Endothelial cell of umbilical vein (primary cell): ENCODE measurements at regions not wholly inside any gene's neighbourhood (a gene's known extent, or its start where the extent isn't known, plus 50 kb on each side); places are given as distances from the start of the nearest gene placed in this dataset.

Source experiments
- BruUV-seq: library from RNA; stranded (reverse); fragments of 400-500 nt; replicated peaks from 2 replicates; lab custom pipeline; 2021; lab: Mats Ljungman, UMichigan
- CTCF ChIA-PET: fragments of 300-600, 350-600 bp; sonication (Branson Sonifier 250); formaldehyde crosslinking; loops from one replicate; lab custom pipeline; 2021; ENCODE audit warnings: antibody characterized with exemption, inconsistent platforms; lab: Charles Lee
- POLR2A ChIA-PET: fragments of 300-600, 350-600 bp; sonication (Branson Sonifier 250); formaldehyde crosslinking; loops from one replicate; lab custom pipeline; 2021; ENCODE audit warnings: antibody characterized with exemption, inconsistent platforms; lab: Charles Lee
- DNase-seq: peaks from one replicate; pipeline ENCODE4 v3.0.0-alpha.2; 2011; ENCODE audit warnings: low read depth, low spot score
- FAIRE-seq: peaks from 2 replicates; lab custom pipeline; 2011; peaks lifted over from hg19 to GRCh38; lab: Jason Lieb, UNC
- H2AFZ ChIP-seq: 2 replicates; pipeline ENCODE4 v1.6.0; 2012; ENCODE audit warnings: low read depth, low read length, control low read depth, inconsistent platforms
- H3K27ac ChIP-seq: 2 replicates; pipeline ENCODE4 v1.5.1; 2011; ENCODE audit warnings: low read depth, mild to moderate bottlenecking, control low read depth, low read length, moderate library complexity; ENCODE audit not compliant: insufficient read depth
- H3K27me3 ChIP-seq, 2 experiments: 2 replicates each; pipeline versions ENCODE4 v1.6.0 to v1.6.1; 2011; ENCODE audit warnings: low read length in 2 of 2, mixed read lengths in 1 of 2; ENCODE audit not compliant: control insufficient read depth in 2 of 2, insufficient read depth in 2 of 2
- H3K36me3 ChIP-seq, 2 experiments: 2 replicates in 1 of 2; 3 replicates in 1 of 2; pipeline ENCODE4 v1.5.1; 2011; ENCODE audit warnings: low read length in 2 of 2, mild to moderate bottlenecking in 1 of 2, moderate library complexity in 1 of 2; ENCODE audit not compliant: control insufficient read depth in 2 of 2, insufficient read depth in 2 of 2; ENCODE audit errors: extremely low read depth in 1 of 2
- H3K4me1 ChIP-seq: 3 replicates; pipeline ENCODE4 v1.5.1; 2011; ENCODE audit warnings: mild to moderate bottlenecking, low read length; ENCODE audit not compliant: control insufficient read depth, insufficient read depth; ENCODE audit errors: extremely low read depth
- H3K4me2 ChIP-seq: 2 replicates; pipeline ENCODE4 v1.6.1; 2011; ENCODE audit warnings: low read length, control low read depth, mixed read lengths; ENCODE audit not compliant: insufficient read depth
- H3K4me3 ChIP-seq, 3 experiments: fragments of 200-600 bp in 1 of 3; sonication (generic), shearing (Covaris generic) in 1 of 3; replicated peaks in 1 of 3; 2 replicates each; pipeline ENCODE4 v1.5.1; 2011 to 2016; ENCODE audit warnings: control low read depth in 3 of 3, low read length in 3 of 3, mild to moderate bottlenecking in 2 of 3, inconsistent platforms in 1 of 3, low read depth in 1 of 3, moderate library complexity in 1 of 3; ENCODE audit not compliant: insufficient read depth in 1 of 3
- H3K79me2 ChIP-seq: 2 replicates; pipeline ENCODE4 v1.6.0; 2012; ENCODE audit warnings: low read length, inconsistent platforms; ENCODE audit not compliant: control insufficient read depth, insufficient read depth
- H3K9ac ChIP-seq: replicated peaks from 2 replicates; pipeline ENCODE3; 2011; ENCODE audit warnings: low read length, control low read depth; ENCODE audit not compliant: insufficient read depth; ENCODE audit errors: extremely low read depth
- H3K9me1 ChIP-seq: replicated peaks from 3 replicates; pipeline ENCODE4 v1.6.0; 2011; ENCODE audit warnings: mild to moderate bottlenecking, low read length; ENCODE audit not compliant: control insufficient read depth, insufficient read depth; ENCODE audit errors: extremely low read depth
- H3K9me3 ChIP-seq: replicated peaks from 2 replicates; pipeline ENCODE4 v1.5.1; 2012; ENCODE audit warnings: low read length, inconsistent platforms; ENCODE audit not compliant: control insufficient read depth, insufficient read depth
- H4K20me1 ChIP-seq: replicated peaks from 2 replicates; pipeline ENCODE3; 2011; ENCODE audit warnings: mild to moderate bottlenecking, low read length; ENCODE audit not compliant: control insufficient read depth, insufficient read depth; ENCODE audit errors: extremely low read depth
- EZH2 ChIP-seq: IDR thresholded peaks from 2 replicates; pipeline ENCODE4 v1.6.1; 2012; ENCODE audit warnings: borderline replicate concordance, low read depth, mild to moderate bottlenecking, moderate library complexity, low read length, inconsistent platforms; ENCODE audit not compliant: severe bottlenecking
- FOS ChIP-seq: IDR thresholded peaks from 2 replicates; pipeline ENCODE4 v1.6.1; 2011; ENCODE audit warnings: mild to moderate bottlenecking, low read length, moderate library complexity, borderline replicate concordance; ENCODE audit not compliant: insufficient read depth
- GATA2 ChIP-seq: IDR thresholded peaks from 2 replicates; pipeline ENCODE4 v1.7.0; 2011; ENCODE audit warnings: low read depth, mild to moderate bottlenecking, moderate library complexity, mixed read lengths, low read length; ENCODE audit not compliant: insufficient read length, insufficient read depth
- JUN ChIP-seq: IDR thresholded peaks from 2 replicates; pipeline ENCODE4 v1.6.1; 2011; ENCODE audit warnings: borderline replicate concordance, low read depth; ENCODE audit not compliant: insufficient read length, insufficient read depth
- MYC ChIP-seq: IDR thresholded peaks from one replicate; pipeline ENCODE4 v1.6.1; 2011; ENCODE audit warnings: mild to moderate bottlenecking, low read depth, low read length
- POLR2A ChIP-seq: IDR thresholded peaks from 2 replicates; pipeline ENCODE4 v1.6.1; 2012; ENCODE audit warnings: low read depth, mild to moderate bottlenecking, control low read depth, low read length
- POLR2AphosphoS5 ChIP-seq: IDR thresholded peaks from 2 replicates; pipeline ENCODE4 v1.6.1; 2012; ENCODE audit warnings: low read depth, mild to moderate bottlenecking, control low read depth, low read length, moderate library complexity; ENCODE audit not compliant: insufficient read depth
- dilution Hi-C: fragments of 300-500 bp; cut with MboI; formaldehyde crosslinking; loops from one replicate; pipeline ENCODE4 v1.15.0; 2019; ENCODE audit warnings: low sequenced_read_pairs; ENCODE audit not compliant: extremely low pct_ligation_motif_present
- intact Hi-C: fragments of 100-400 bp; cut with micrococcal nuclease; formaldehyde crosslinking; loops from one replicate; pipeline ENCODE4 v1.10.0; 2022
- TF ChIP-seq, protein P1 (sequence below): IDR thresholded peaks from 2 replicates; pipeline ENCODE4 v1.6.1; 2011; ENCODE audit not compliant: insufficient read depth, insufficient read length
- TF ChIP-seq, protein P2 (sequence below), 2 donors: IDR thresholded peaks; 1 replicate in 1 of 2; 2 replicates in 1 of 2; pipeline ENCODE4 v1.5.1; 2011; ENCODE audit warnings: low read length in 2 of 2, mild to moderate bottlenecking in 2 of 2, moderate library complexity in 2 of 2, control low read depth in 1 of 2, inconsistent platforms in 1 of 2, low read depth in 1 of 2; ENCODE audit not compliant: insufficient read depth in 1 of 2; ENCODE audit errors: extremely low read depth in 1 of 2

DNA sequence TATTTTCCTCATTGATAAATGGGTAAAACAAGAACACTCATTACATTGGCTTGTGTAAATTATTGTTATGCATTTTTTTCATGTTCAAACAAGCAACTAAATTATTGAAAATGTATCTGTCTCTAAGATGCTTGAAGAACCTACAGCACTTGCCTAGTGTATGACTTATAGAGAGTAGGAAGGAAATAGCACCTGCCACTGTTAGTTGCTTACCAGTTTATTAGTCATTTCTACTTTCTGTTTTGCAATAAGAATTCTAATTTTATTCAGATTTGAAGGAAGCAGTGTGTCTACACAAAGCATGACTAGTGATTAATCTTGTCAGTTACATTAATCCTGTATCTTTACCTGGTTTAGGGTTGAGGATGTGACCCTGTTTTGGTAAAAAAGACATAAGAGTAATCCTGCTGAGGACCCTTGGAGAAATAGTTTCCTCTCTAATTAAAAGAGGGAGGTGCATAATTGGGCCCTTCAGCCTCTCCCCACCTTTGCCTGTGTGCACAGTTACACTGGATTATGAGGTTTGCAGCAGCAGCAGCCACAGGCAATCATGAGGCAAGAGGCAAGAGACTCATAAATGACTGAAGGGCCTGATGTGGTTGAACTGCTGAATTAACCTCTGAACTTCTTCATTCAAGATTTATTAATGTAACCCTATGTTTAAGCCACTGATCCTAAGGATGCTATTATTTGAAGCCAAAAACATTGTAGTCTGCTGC, 1202.1 kb downstream of the ADGRL3 start:
- FAIRE-seq (no peak), DNase-seq (no peak)

DNA sequence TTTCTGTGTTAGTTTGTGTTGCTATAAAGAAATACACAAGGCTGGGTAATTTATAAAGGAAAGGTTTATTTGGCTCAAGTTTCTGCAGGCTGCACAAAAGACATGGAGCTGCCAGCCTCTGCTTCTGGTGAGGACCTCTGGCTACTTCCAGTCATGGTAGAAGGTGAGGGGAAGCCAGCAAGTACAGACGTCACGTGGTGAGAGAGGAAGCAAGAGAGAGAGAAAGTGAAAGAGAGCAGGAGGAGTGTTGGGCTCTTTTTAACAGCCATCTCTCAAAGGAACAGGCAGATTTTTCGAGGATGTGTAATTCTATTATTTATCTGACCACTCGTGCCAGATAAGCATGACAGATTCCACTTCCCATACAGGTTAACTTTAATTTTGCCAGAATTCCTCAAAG, 1199.1 kb downstream of the ADGRL3 start:
- no peak for FAIRE-seq
- CTCF ChIA-PET = no interaction called here

More for the DNA sequence above, 1202.1 kb downstream of the ADGRL3 start:
- CTCF ChIA-PET = no interaction called here
- no TSS peak for BruUV-seq
- Histone ChIP-seq H3K9me3 (peaks cover under 1% of the 10 kb centered on the region), H3K27ac (no peak overlapping the region), H3K9me1 (no peaks in the 10 kb centered on the region), H3K9ac (no peak overlapping the region), H2AFZ (no peak overlapping the region), H3K4me3 (no peak overlapping the region), H3K4me2 (no peak overlapping the region), H3K36me3 (no peaks in the 10 kb centered on the region), H3K79me2 (no peaks in the 10 kb centered on the region), H3K27me3 (no peaks in the 10 kb centered on the region), H3K4me1 (no peaks in the 10 kb centered on the region), H4K20me1 (no peaks in the 10 kb centered on the region)
- POLR2A ChIA-PET = no interaction called here
- dilution Hi-C loops (no loop called here), intact Hi-C loops (no loop called here)
- TF ChIP-seq GATA2 = no peak

More for the DNA sequence above, 1199.1 kb downstream of the ADGRL3 start:
- no peak for DNase-seq
- intact Hi-C loops (no loop called here), dilution Hi-C loops (no loop called here)
- no peak overlapping the region for H3K4me2 ChIP-seq
- no peaks in the 10 kb centered on the region for H3K27me3 ChIP-seq
- H3K36me3 ChIP-seq = no peaks in the 10 kb centered on the region
- TF ChIP-seq, protein P1, sequence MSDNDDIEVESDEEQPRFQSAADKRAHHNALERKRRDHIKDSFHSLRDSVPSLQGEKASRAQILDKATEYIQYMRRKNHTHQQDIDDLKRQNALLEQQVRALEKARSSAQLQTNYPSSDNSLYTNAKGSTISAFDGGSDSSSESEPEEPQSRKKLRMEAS = no peak
- TF ChIP-seq, protein P2, sequence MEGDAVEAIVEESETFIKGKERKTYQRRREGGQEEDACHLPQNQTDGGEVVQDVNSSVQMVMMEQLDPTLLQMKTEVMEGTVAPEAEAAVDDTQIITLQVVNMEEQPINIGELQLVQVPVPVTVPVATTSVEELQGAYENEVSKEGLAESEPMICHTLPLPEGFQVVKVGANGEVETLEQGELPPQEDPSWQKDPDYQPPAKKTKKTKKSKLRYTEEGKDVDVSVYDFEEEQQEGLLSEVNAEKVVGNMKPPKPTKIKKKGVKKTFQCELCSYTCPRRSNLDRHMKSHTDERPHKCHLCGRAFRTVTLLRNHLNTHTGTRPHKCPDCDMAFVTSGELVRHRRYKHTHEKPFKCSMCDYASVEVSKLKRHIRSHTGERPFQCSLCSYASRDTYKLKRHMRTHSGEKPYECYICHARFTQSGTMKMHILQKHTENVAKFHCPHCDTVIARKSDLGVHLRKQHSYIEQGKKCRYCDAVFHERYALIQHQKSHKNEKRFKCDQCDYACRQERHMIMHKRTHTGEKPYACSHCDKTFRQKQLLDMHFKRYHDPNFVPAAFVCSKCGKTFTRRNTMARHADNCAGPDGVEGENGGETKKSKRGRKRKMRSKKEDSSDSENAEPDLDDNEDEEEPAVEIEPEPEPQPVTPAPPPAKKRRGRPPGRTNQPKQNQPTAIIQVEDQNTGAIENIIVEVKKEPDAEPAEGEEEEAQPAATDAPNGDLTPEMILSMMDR (IDR thresholded peaks at IDR 0.05; ENCODE audit: extremely low read depth in 1 of 2, insufficient read depth in 1 of 2, low read depth in 1 of 2, low read length in 2 of 2) = no peak
- TF ChIP-seq EZH2 (no peak), JUN (no peak), MYC (no peak), FOS (no peak), GATA2 (no peak), POLR2AphosphoS5 (no peak), POLR2A (no peak)
- H3K27ac ChIP-seq = no peak overlapping the region
- POLR2A ChIA-PET = no interaction called here
- no peaks in the 10 kb centered on the region for H4K20me1 ChIP-seq
- H3K9ac ChIP-seq = no peak overlapping the region
- BruUV-seq = no TSS peak
- no peaks in the 10 kb centered on the region for H3K79me2 ChIP-seq
- no peaks in the 10 kb centered on the region for H3K4me1 ChIP-seq
- no peaks in the 10 kb centered on the region for H3K9me3 ChIP-seq
- H3K4me3 ChIP-seq = no peak overlapping the region
- H2AFZ ChIP-seq = no peak overlapping the region
- H3K9me1 ChIP-seq = no peaks in the 10 kb centered on the region
